KMS-11 (cell line): ENCODE measurements at regions not wholly inside any gene's neighbourhood (a gene's known extent, or its start where the extent isn't known, plus 50 kb on each side); places are given as distances from the start of the nearest gene placed in this dataset.

Experiments
- H2AFZ ChIP-seq: fragments of 200-600 bp; sonication (generic); 2 replicates; pipeline ENCODE4 v1.6.1; 2016; ENCODE audit warnings: antibody characterized with exemption, mixed run types, low read depth
- H3K27ac ChIP-seq: fragments of 200-600 bp; sonication (generic); 2 replicates; pipeline ENCODE4 v1.6.1; 2016; ENCODE audit warnings: mild to moderate bottlenecking, mixed run types
- H3K27me3 ChIP-seq: fragments of 200-600 bp; sonication (generic); 2 replicates; pipeline ENCODE4 v1.6.1; 2017; ENCODE audit warnings: mild to moderate bottlenecking, low read depth, mixed run types, moderate library complexity; ENCODE audit not compliant: insufficient read depth
- H3K36me3 ChIP-seq: fragments of 200-600 bp; sonication (generic); 2 replicates; pipeline ENCODE4 v1.6.1; 2017; ENCODE audit warnings: mild to moderate bottlenecking, mixed run types; ENCODE audit not compliant: insufficient read depth
- H3K4me1 ChIP-seq: fragments of 200-600 bp; sonication (generic); 2 replicates; pipeline ENCODE4 v1.6.1; 2016; ENCODE audit warnings: mild to moderate bottlenecking, low read depth, mixed run types; ENCODE audit not compliant: poor library complexity, severe bottlenecking
- H3K4me2 ChIP-seq: fragments of 200-600 bp; sonication (generic); 2 replicates; pipeline ENCODE4 v1.7.0; 2016; ENCODE audit warnings: mild to moderate bottlenecking, mixed run types
- H3K4me3 ChIP-seq: fragments of 200-600 bp; sonication (generic); IDR thresholded peaks from 2 replicates; pipeline ENCODE4 v1.6.1; 2017; ENCODE audit warnings: low read depth, low read length, mixed read lengths; ENCODE audit not compliant: insufficient read depth
- H3K79me2 ChIP-seq: fragments of 200-600 bp; sonication (generic); 2 replicates; pipeline ENCODE4 v1.6.1; 2016; ENCODE audit warnings: low read depth, mixed run types; ENCODE audit not compliant: insufficient read depth
- H3K9ac ChIP-seq: fragments of 200-600 bp; sonication (generic); 2 replicates; pipeline ENCODE4 v1.6.1; 2016; ENCODE audit warnings: mild to moderate bottlenecking, mixed run types
- H4K20me1 ChIP-seq: fragments of 200-600 bp; sonication (generic); 2 replicates; pipeline ENCODE4 v1.6.1; 2016; ENCODE audit warnings: mild to moderate bottlenecking, mixed run types; ENCODE audit not compliant: insufficient read depth
- CTCF ChIP-seq: fragments of 200-600 bp; sonication (generic); conservative IDR thresholded peaks from 2 replicates; pipeline ENCODE4 v1.6.1; 2017; ENCODE audit warnings: low read depth, mild to moderate bottlenecking, antibody characterized with exemption, low read length, moderate library complexity, mixed read lengths

GRCh38 chr2:12004713-12005112 is 258.3 kb downstream of the LPIN1 start:
- Histone ChIP-seq H3K27me3 (peaks cover 60% of the 10 kb centered on the region), H3K9ac (no peak overlapping the region), H3K4me1 (peaks cover 30% of the 10 kb centered on the region), H3K36me3 (no peaks in the 10 kb centered on the region), H2AFZ (no peak overlapping the region), H4K20me1 (no peaks in the 10 kb centered on the region), H3K4me2 (no peak overlapping the region), H3K4me3 (no peak overlapping the region), H3K79me2 (no peaks in the 10 kb centered on the region), H3K27ac (no peak overlapping the region)
- no peak for TF ChIP-seq CTCF

- Histone ChIP-seq H3K9ac (no peak overlapping the region), H3K27ac (no peak overlapping the region), H3K36me3 (no peaks in the 10 kb centered on the region), H3K4me2 (peak overlapping the region; percentile 39; the same call in 1 of the 2 replicates), H3K4me3 (no peak overlapping the region), H3K27me3 (peaks cover 70% of the 10 kb centered on the region), H4K20me1 (no peaks in the 10 kb centered on the region), H3K4me1 (peaks cover 31% of the 10 kb centered on the region), H2AFZ (no peak overlapping the region), H3K79me2 (no peaks in the 10 kb centered on the region)
- TF ChIP-seq CTCF = no peak
Observed at GRCh38 chr2:12005886-12006681, 259.7 kb downstream of the LPIN1 start.

- Histone ChIP-seq H3K4me3 (no peak overlapping the region), H3K27me3 (peaks cover 62% of the 10 kb centered on the region), H2AFZ (no peak overlapping the region), H4K20me1 (no peaks in the 10 kb centered on the region), H3K4me2 (no peak overlapping the region), H3K4me1 (peaks cover 31% of the 10 kb centered on the region), H3K79me2 (no peaks in the 10 kb centered on the region), H3K27ac (no peak overlapping the region), H3K9ac (no peak overlapping the region), H3K36me3 (no peaks in the 10 kb centered on the region)
- TF ChIP-seq CTCF = no peak
Observed at GRCh38 chr2:12006850-12007249, 260.4 kb downstream of the LPIN1 start.

GRCh38 chr2:12007282-12007681 is 260.9 kb downstream of the LPIN1 start:
- H3K4me2 ChIP-seq = no peak overlapping the region
- H3K79me2 ChIP-seq = no peaks in the 10 kb centered on the region
- peaks cover 31% of the 10 kb centered on the region for H3K4me1 ChIP-seq
- H2AFZ ChIP-seq = no peak overlapping the region
- no peak for TF ChIP-seq CTCF
- no peak overlapping the region for H3K4me3 ChIP-seq
- H3K9ac ChIP-seq = no peak overlapping the region
- no peaks in the 10 kb centered on the region for H4K20me1 ChIP-seq
- H3K27me3 ChIP-seq = peaks cover 62% of the 10 kb centered on the region
- no peaks in the 10 kb centered on the region for H3K36me3 ChIP-seq
- H3K27ac ChIP-seq = no peak overlapping the region
